Kasumi-1 (cell line): ENCODE measurements at regions not wholly inside any gene's neighbourhood (a gene's known extent, or its start where the extent isn't known, plus 50 kb on each side); places are given as distances from the start of the nearest gene placed in this dataset.

Experiments used
- DNase-seq, 2 experiments: peaks; one replicate each; lab custom pipeline; 2025; lab: John Stamatoyannopoulos, UW

DNA sequence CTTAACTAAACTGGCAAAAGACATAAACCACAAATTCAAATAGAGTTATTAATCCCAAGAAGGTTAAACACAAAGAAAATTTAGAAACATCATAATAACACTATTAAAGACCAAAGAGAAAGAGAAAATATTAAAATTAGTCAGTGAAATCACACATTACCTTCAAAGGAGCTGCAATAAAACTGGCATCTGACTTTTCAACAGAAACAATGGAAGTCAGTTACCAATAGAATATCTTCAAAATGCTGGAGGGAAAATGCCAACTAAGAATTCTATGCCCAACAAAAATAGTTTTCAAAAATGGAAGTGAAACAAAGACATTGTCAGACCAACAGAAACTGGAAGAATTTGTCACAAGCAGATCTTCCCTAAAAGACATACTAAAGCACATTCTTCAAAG is 68.7 kb upstream of the RNF7 start:
- DNase-seq, result peak in 1 of 2 experiments; percentile 10

DNA sequence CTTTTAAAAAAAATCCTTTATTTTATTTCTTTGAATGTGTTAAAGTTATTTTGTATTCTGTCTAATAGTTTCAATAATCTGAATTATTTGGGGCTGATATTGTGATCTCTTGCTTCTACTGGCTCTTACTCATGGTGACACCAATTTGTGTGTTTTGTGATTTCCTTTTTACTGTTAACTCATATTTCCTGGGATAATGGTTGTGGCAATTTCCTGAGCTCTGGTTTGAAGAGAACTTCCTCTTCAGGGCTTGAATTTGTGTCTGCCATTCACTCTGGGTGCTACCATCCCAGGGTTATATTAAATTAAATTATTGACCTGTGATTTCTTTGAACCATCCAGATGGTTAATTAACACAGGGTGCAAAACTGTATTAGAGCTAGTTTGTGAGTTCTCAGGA is 60.4 kb upstream of the RNF7 start:
- DNase-seq, result peak; percentile 45 to 69

DNA sequence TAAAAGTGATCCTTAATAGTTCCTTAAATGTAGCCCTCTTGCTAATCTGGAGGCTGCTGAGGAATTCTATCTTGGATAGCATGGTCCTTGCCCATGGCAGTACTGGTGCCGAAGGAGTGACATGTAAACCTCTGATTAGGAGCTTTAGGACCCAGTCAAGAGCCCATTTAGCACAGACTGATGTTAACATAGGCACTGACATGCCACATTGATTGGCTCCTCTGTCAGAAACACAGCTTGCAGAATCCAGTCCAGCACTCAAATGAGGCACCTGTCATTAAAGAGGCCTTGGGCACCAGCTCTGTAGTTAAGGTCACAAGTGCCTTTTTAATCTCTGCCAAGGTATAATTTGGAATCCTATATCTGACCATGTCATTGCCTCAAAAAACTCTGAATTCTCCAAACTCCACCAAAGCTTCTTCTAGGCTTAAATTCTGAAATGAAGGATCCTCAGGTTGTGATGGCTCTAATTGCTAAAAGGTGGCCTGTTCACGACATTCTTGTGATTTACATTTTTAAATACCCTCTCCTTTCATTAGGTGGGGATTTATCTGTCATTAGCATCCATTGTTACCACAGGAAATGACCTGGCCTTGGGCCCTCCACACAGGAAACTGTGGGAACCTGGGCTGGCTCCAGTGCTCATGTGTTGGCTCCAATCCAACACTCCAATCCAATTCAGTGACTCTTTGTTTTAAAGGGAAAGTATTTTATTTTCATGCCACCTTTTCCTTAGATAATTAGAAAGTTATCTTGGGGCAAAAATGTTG is 57.3 kb upstream of the RNF7 start:
- peak; percentile 42 to 44 for DNase-seq

DNA sequence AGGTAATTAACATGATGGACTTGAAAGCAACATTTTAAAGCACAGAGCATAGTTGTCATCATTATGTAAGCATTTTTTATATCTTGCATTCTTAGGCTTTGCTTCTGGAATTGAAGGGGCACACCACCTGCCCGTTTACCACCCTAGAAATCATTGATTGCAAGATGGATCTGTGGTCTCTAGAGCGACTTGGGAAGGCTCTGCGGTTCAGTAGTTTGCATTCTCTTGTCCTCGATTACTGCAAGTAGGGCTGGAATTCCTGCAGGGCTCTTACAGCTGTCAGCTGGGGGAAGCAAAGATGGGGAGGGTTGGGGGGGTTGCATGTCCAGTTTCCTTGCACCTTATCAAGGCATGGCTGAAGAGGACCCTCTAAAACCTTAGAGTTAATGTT is 56.7 kb upstream of the RNF7 start:
- no peak for DNase-seq

DNA sequence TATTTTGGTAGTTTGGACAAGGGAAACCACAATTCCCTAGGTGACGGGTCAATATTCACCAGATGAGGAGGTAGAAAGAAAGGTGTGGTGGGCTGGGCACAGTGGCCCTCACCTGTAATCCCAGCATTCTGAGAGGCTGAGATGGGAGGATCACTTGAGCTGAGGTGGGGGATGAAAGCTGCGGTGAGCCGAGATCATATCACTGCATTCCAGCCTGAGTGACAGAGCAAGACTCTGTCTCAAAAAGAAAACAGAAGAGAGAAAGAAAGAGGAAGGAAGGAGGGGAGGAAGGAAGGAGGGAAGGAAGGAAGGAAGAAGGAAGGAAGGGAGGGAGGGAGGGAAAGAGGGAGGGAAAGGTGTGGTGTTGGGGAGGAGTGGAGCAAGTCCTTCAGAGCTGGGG is 56.1 kb upstream of the RNF7 start:
- no peak for DNase-seq

DNA sequence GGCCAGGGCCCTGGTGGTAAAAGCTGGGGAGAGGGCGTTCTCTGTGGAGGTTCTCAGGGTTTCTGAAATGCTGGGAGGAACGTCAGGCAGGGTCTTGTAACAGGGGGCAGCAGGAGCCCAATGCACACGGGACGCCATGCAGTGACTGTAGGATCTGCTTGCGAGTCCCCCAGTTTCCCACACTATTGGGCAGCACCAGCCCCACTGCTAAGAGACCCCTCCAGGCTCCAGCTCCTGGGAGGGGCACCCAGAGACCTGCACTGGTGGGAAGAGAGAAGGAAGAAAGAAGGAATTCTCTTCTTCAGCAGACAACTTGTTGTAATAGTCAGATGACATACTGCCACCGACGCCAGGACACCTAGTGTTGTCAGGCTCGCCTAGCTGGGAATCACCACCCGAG is 55.2 kb upstream of the RNF7 start:
- DNase-seq, result no peak

DNA sequence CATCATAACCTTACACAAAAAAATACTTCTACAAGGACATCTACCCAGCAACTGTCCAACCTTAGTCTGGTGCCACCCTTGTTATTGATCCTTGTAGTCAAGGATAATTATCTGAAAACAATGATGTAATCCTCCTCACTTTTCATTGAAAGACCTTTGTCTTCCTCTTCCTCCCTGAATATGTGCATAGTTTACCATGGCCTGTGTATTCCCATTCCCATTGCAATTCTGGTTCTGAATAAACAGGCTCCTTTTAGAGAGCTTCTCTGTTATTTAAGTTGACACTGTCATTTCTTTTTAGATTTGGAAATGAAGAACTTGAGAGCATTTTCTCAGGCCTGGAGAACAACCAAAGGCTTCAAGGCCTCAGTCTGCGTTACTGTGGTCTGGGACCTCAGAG is 53.3 kb upstream of the RNF7 start:
- no peak for DNase-seq

DNA sequence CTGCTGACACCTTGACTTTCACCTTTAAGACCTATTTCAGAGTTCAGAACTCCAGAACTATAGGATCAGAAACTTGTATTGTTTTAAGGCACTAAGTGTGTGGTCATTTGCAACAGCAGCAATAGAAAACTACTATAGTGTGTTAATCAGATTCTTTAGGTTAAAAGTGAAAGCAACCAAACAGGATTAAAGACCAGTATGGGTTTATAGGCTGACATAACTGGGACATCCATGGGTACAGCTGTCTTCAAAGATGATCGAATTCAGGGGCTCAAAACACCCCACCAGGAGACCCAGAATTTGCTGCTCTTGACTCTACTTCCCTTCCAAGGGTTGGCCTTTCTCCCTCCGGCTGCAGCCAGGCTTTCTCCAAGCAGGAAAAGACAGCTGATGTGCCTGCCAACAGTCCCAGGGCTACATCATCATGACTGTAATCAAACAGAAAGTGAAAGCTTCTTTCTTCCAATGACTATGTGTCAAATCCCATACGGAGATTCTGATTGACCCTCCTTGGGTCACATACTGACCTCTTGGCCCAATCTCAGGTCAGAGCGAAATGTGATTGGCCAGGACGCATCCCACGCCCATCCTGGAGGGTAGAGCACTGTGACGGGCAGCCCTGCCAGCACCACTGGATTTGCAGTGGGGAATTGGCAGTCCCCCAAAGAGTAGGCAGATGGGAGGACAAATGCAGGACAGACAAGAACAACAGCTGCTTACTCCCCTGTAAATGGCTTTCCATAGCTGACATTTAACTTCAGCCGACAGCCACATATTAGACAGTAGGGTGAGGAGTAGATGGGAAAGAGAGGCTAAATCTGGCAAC is 51.4 kb upstream of the RNF7 start:
- no peak for DNase-seq
